ENCODE measurements at regions not wholly inside any gene's neighbourhood (a gene's known extent, or its start where the extent isn't known, plus 50 kb on each side); places are given as distances from the start of the nearest gene placed in this dataset.
A peak's percentile ranks its signal among the peaks of the same experiment; 100 is the strongest.

- Histone ChIP-seq H3K79me2 (ENCODE audit: low read length) (no peaks in the 10 kb centered on the region), H2AFZ (ENCODE audit: low read length) (no peak overlapping the region), H3K9ac (ENCODE audit: low read length) (no peak overlapping the region), H3K36me3 (ENCODE audit: insufficient read depth, low read length) (no peaks in the 10 kb centered on the region), H4K20me1 (ENCODE audit: insufficient read depth, low read depth, low read length) (no peaks in the 10 kb centered on the region), H3K27me3 (ENCODE audit: low read length) (no peaks in the 10 kb centered on the region), H3K4me1 (ENCODE audit: low read length) (no peaks in the 10 kb centered on the region), H3K9me3 (ENCODE audit: low read length) (no peaks in the 10 kb centered on the region), H3K27ac (ENCODE audit: low read length) (no peak overlapping the region), H3K4me2 (ENCODE audit: low read depth, low read length, poor library complexity, severe bottlenecking) (no peak overlapping the region), H3K4me3 (ENCODE audit: low read length) (no peak overlapping the region), H3K9me2 (replicated peaks; ENCODE audit: insufficient read depth, low read length) (no peaks in the 10 kb centered on the region)
- DNase-seq = no peak
These were observed 111.9 kb upstream of the PRNP start for GRCh38 chr20:4574356-4574690.

GRCh38 chr20:4573564-4574355 lies 112.5 kb upstream of the PRNP start:
- no peak overlapping the region for H2AFZ ChIP-seq (ENCODE audit: low read length)
- H3K4me3 ChIP-seq (ENCODE audit: low read length) = no peak overlapping the region
- no peaks in the 10 kb centered on the region for H3K4me1 ChIP-seq (ENCODE audit: low read length)
- DNase-seq = no peak
- H3K9me2 ChIP-seq (replicated peaks; ENCODE audit: insufficient read depth, low read length) = no peaks in the 10 kb centered on the region
- H3K4me2 ChIP-seq (ENCODE audit: low read depth, low read length, poor library complexity, severe bottlenecking) = no peak overlapping the region
- no peak overlapping the region for H3K9ac ChIP-seq (ENCODE audit: low read length)
- no peak overlapping the region for H3K27ac ChIP-seq (ENCODE audit: low read length)
- no peaks in the 10 kb centered on the region for H4K20me1 ChIP-seq (ENCODE audit: insufficient read depth, low read depth, low read length)
- no peaks in the 10 kb centered on the region for H3K27me3 ChIP-seq (ENCODE audit: low read length)
- no peaks in the 10 kb centered on the region for H3K36me3 ChIP-seq (ENCODE audit: insufficient read depth, low read length)
- H3K9me3 ChIP-seq (ENCODE audit: low read length) = no peaks in the 10 kb centered on the region
- H3K79me2 ChIP-seq (ENCODE audit: low read length) = no peaks in the 10 kb centered on the region

- Histone ChIP-seq H2AFZ (ENCODE audit: low read length) (no peak overlapping the region), H3K4me3 (ENCODE audit: low read length) (no peak overlapping the region)
These were observed 114.3 kb upstream of the PRNP start for GRCh38 chr20:4571759-4572531.

GRCh38 chr20:4569865-4570264 lies 116.4 kb upstream of the PRNP start:
- Histone ChIP-seq H3K27ac (ENCODE audit: low read length) (no peak overlapping the region), H3K9me3 (ENCODE audit: low read length) (no peaks in the 10 kb centered on the region), H3K36me3 (ENCODE audit: insufficient read depth, low read length) (no peaks in the 10 kb centered on the region), H2AFZ (ENCODE audit: low read length) (no peak overlapping the region), H3K79me2 (ENCODE audit: low read length) (no peaks in the 10 kb centered on the region), H3K9me2 (replicated peaks; ENCODE audit: insufficient read depth, low read length) (no peaks in the 10 kb centered on the region), H3K4me1 (ENCODE audit: low read length) (no peaks in the 10 kb centered on the region), H4K20me1 (ENCODE audit: insufficient read depth, low read depth, low read length) (no peaks in the 10 kb centered on the region), H3K4me3 (ENCODE audit: low read length) (no peak overlapping the region), H3K4me2 (ENCODE audit: low read depth, low read length, poor library complexity, severe bottlenecking) (no peak overlapping the region), H3K9ac (ENCODE audit: low read length) (no peak overlapping the region), H3K27me3 (ENCODE audit: low read length) (no peaks in the 10 kb centered on the region)
- no peak for DNase-seq

More at GRCh38 chr20:4571759-4572531, 114.3 kb upstream of the PRNP start:
- H3K9me2 ChIP-seq (replicated peaks; ENCODE audit: insufficient read depth, low read length) = no peaks in the 10 kb centered on the region
- DNase-seq = no peak
- H4K20me1 ChIP-seq (ENCODE audit: insufficient read depth, low read depth, low read length) = no peaks in the 10 kb centered on the region
- no peaks in the 10 kb centered on the region for H3K9me3 ChIP-seq (ENCODE audit: low read length)
- H3K36me3 ChIP-seq (ENCODE audit: insufficient read depth, low read length) = no peaks in the 10 kb centered on the region
- H3K27ac ChIP-seq (ENCODE audit: low read length) = no peak overlapping the region
- no peak overlapping the region for H3K9ac ChIP-seq (ENCODE audit: low read length)
- H3K27me3 ChIP-seq (ENCODE audit: low read length) = no peaks in the 10 kb centered on the region
- no peaks in the 10 kb centered on the region for H3K4me1 ChIP-seq (ENCODE audit: low read length)
- no peaks in the 10 kb centered on the region for H3K79me2 ChIP-seq (ENCODE audit: low read length)
- no peak overlapping the region for H3K4me2 ChIP-seq (ENCODE audit: low read depth, low read length, poor library complexity, severe bottlenecking)

- Histone ChIP-seq H3K9ac (ENCODE audit: low read length) (no peak overlapping the region), H3K27ac (ENCODE audit: low read length) (no peak overlapping the region), H3K4me2 (ENCODE audit: low read depth, low read length, poor library complexity, severe bottlenecking) (no peak overlapping the region), H4K20me1 (ENCODE audit: insufficient read depth, low read depth, low read length) (no peaks in the 10 kb centered on the region), H3K4me3 (ENCODE audit: low read length) (no peak overlapping the region), H3K4me1 (ENCODE audit: low read length) (no peaks in the 10 kb centered on the region), H3K9me3 (ENCODE audit: low read length) (no peaks in the 10 kb centered on the region), H3K79me2 (ENCODE audit: low read length) (no peaks in the 10 kb centered on the region), H2AFZ (ENCODE audit: low read length) (no peak overlapping the region), H3K9me2 (replicated peaks; ENCODE audit: insufficient read depth, low read length) (no peaks in the 10 kb centered on the region), H3K27me3 (ENCODE audit: low read length) (no peaks in the 10 kb centered on the region), H3K36me3 (ENCODE audit: insufficient read depth, low read length) (no peaks in the 10 kb centered on the region)
- DNase-seq = peak; percentile 55
These were observed 117.2 kb upstream of the PRNP start for GRCh38 chr20:4569092-4569491.

GRCh38 chr20:4568361-4568959 lies 117.8 kb upstream of the PRNP start:
- no peaks in the 10 kb centered on the region for H4K20me1 ChIP-seq (ENCODE audit: insufficient read depth, low read depth, low read length)
- no peaks in the 10 kb centered on the region for H3K79me2 ChIP-seq (ENCODE audit: low read length)
- no peaks in the 10 kb centered on the region for H3K36me3 ChIP-seq (ENCODE audit: insufficient read depth, low read length)
- H3K27me3 ChIP-seq (ENCODE audit: low read length) = no peaks in the 10 kb centered on the region
- no peaks in the 10 kb centered on the region for H3K9me3 ChIP-seq (ENCODE audit: low read length)
- DNase-seq = no peak
- no peak overlapping the region for H2AFZ ChIP-seq (ENCODE audit: low read length)
- H3K4me2 ChIP-seq (ENCODE audit: low read depth, low read length, poor library complexity, severe bottlenecking) = no peak overlapping the region
- no peak overlapping the region for H3K9ac ChIP-seq (ENCODE audit: low read length)
- no peak overlapping the region for H3K4me3 ChIP-seq (ENCODE audit: low read length)
- no peaks in the 10 kb centered on the region for H3K4me1 ChIP-seq (ENCODE audit: low read length)
- H3K9me2 ChIP-seq (replicated peaks; ENCODE audit: insufficient read depth, low read length) = no peaks in the 10 kb centered on the region
- H3K27ac ChIP-seq (ENCODE audit: low read length) = no peak overlapping the region

GRCh38 chr20:4567170-4567569 lies 119.1 kb upstream of the PRNP start:
- Histone ChIP-seq H3K27ac (ENCODE audit: low read length) (no peak overlapping the region), H3K9me2 (replicated peaks; ENCODE audit: insufficient read depth, low read length) (no peaks in the 10 kb centered on the region), H3K27me3 (ENCODE audit: low read length) (no peaks in the 10 kb centered on the region), H3K4me1 (ENCODE audit: low read length) (no peaks in the 10 kb centered on the region), H3K79me2 (ENCODE audit: low read length) (no peaks in the 10 kb centered on the region), H3K9ac (ENCODE audit: low read length) (no peak overlapping the region), H3K4me3 (ENCODE audit: low read length) (no peak overlapping the region), H3K4me2 (ENCODE audit: low read depth, low read length, poor library complexity, severe bottlenecking) (no peak overlapping the region), H3K36me3 (ENCODE audit: insufficient read depth, low read length) (no peaks in the 10 kb centered on the region), H2AFZ (ENCODE audit: low read length) (no peak overlapping the region), H3K9me3 (ENCODE audit: low read length) (no peaks in the 10 kb centered on the region), H4K20me1 (ENCODE audit: insufficient read depth, low read depth, low read length) (no peaks in the 10 kb centered on the region)
- no peak for DNase-seq

- H3K4me3 ChIP-seq (ENCODE audit: low read length) = no peak overlapping the region
- H3K36me3 ChIP-seq (ENCODE audit: insufficient read depth, low read length) = no peaks in the 10 kb centered on the region
- no peaks in the 10 kb centered on the region for H3K27me3 ChIP-seq (ENCODE audit: low read length)
- H3K79me2 ChIP-seq (ENCODE audit: low read length) = no peaks in the 10 kb centered on the region
- H2AFZ ChIP-seq (ENCODE audit: low read length) = no peak overlapping the region
- no peaks in the 10 kb centered on the region for H3K9me2 ChIP-seq (replicated peaks; ENCODE audit: insufficient read depth, low read length)
- H3K9ac ChIP-seq (ENCODE audit: low read length) = no peak overlapping the region
- H3K9me3 ChIP-seq (ENCODE audit: low read length) = no peaks in the 10 kb centered on the region
- no peak overlapping the region for H3K4me2 ChIP-seq (ENCODE audit: low read depth, low read length, poor library complexity, severe bottlenecking)
- no peak overlapping the region for H3K27ac ChIP-seq (ENCODE audit: low read length)
- H3K4me1 ChIP-seq (ENCODE audit: low read length) = no peaks in the 10 kb centered on the region
- H4K20me1 ChIP-seq (ENCODE audit: insufficient read depth, low read depth, low read length) = no peaks in the 10 kb centered on the region
- peak; percentile 76 for DNase-seq
These were observed 122.7 kb upstream of the PRNP start for GRCh38 chr20:4563534-4563933.
